RWPE2 (cell line): ENCODE measurements at regions not wholly inside any gene's neighbourhood (a gene's known extent, or its start where the extent isn't known, plus 50 kb on each side); places are given as distances from the start of the nearest gene placed in this dataset.

Source experiments
- ATAC-seq: fragments of 200-7000 bp; cut with Tn5 transposase; 3 replicates; pipeline ENCODE4 v1.9.1; 2021; ENCODE audit warnings: low read depth
- DNase-seq: peaks from one replicate; pipeline ENCODE4 v3.0.0-alpha.2; 2020; ENCODE audit warnings: low spot score
- H3K27ac ChIP-seq: fragments of 450-650 bp; 2 replicates; pipeline ENCODE4 v1.5.1; 2017; ENCODE audit warnings: mild to moderate bottlenecking; ENCODE audit not compliant: poor library complexity, severe bottlenecking
- H3K27me3 ChIP-seq: fragments of 250-450 bp; sonication (Bioruptor Pico); 2 replicates; pipeline ENCODE4 v1.5.1; 2021; ENCODE audit warnings: mild to moderate bottlenecking, moderate library complexity; ENCODE audit not compliant: insufficient read depth, poor library complexity, severe bottlenecking
- H3K36me3 ChIP-seq: fragments of 250-450 bp; sonication (Bioruptor Pico); 2 replicates; pipeline ENCODE4 v1.5.1; 2020; ENCODE audit warnings: low read depth, mild to moderate bottlenecking, moderate library complexity
- H3K4me1 ChIP-seq: fragments of 250-450 bp; sonication (Bioruptor Pico); 2 replicates; pipeline ENCODE4 v1.5.1; 2021; ENCODE audit warnings: mild to moderate bottlenecking, moderate library complexity; ENCODE audit not compliant: insufficient read depth, poor library complexity, severe bottlenecking
- H3K4me3 ChIP-seq: fragments of 250-450 bp; sonication (Bioruptor Pico); 2 replicates; pipeline ENCODE4 v1.5.1; 2021; ENCODE audit warnings: mild to moderate bottlenecking, moderate library complexity; ENCODE audit not compliant: severe bottlenecking
- H3K9me3 ChIP-seq: fragments of 250-450 bp; sonication (Bioruptor Pico); 2 replicates; pipeline ENCODE4 v1.5.1; 2021; ENCODE audit warnings: mild to moderate bottlenecking, moderate library complexity; ENCODE audit not compliant: severe bottlenecking
- CTCF ChIP-seq: fragments of 450-650 bp; IDR thresholded peaks from one replicate; pipeline ENCODE4 v1.5.1; 2017; ENCODE audit warnings: mild to moderate bottlenecking, moderate library complexity; ENCODE audit not compliant: poor library complexity, severe bottlenecking

GRCh38 chr5:73228052-73228451, 55.1 kb downstream of the TMEM174 start:
- no peak for TF ChIP-seq CTCF
- Histone ChIP-seq H3K36me3 (no peaks in the 10 kb centered on the region), H3K27ac (no peak overlapping the region), H3K27me3 (no peaks in the 10 kb centered on the region), H3K4me1 (peaks cover 11% of the 10 kb centered on the region), H3K4me3 (no peak overlapping the region), H3K9me3 (no peaks in the 10 kb centered on the region)
- ATAC-seq, result no peak
- no peak for DNase-seq
